ENCODE measurements at regions not wholly inside any gene's neighbourhood (a gene's known extent, or its start where the extent isn't known, plus 50 kb on each side); places are given as distances from the start of the nearest gene placed in this dataset.
"Not testable (repeated sequence)": the region's sequence is repeated elsewhere in the genome, so short reads cannot be mapped to it uniquely, and the experiment has no call there.

DNA sequence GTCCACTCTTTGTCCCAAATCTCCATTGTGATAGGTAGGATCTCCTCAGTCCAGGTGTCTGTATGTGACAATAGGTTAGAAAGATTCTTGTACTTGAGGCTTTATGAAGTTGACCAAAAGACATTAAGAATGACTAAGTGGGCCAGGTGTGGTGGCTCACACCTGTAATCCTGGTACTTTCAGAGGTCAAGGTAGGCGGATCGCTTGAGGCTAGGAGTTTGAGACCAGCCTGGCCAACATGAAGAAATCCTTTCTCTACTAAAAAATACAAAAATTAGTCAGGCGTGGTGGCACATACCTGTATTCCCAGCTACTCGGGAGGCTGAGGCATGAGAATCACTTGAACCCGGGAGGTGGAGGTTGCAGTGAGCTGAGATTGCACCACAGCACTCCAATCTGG lies 54.9 kb upstream of the PTPRK start:
- TF ChIP-seq, protein P1, sequence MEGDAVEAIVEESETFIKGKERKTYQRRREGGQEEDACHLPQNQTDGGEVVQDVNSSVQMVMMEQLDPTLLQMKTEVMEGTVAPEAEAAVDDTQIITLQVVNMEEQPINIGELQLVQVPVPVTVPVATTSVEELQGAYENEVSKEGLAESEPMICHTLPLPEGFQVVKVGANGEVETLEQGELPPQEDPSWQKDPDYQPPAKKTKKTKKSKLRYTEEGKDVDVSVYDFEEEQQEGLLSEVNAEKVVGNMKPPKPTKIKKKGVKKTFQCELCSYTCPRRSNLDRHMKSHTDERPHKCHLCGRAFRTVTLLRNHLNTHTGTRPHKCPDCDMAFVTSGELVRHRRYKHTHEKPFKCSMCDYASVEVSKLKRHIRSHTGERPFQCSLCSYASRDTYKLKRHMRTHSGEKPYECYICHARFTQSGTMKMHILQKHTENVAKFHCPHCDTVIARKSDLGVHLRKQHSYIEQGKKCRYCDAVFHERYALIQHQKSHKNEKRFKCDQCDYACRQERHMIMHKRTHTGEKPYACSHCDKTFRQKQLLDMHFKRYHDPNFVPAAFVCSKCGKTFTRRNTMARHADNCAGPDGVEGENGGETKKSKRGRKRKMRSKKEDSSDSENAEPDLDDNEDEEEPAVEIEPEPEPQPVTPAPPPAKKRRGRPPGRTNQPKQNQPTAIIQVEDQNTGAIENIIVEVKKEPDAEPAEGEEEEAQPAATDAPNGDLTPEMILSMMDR (conservative IDR thresholded peaks at IDR 0.05; ENCODE audit: low read depth, low read length), result not testable (repeated sequence)
- TF ChIP-seq, protein P2, sequence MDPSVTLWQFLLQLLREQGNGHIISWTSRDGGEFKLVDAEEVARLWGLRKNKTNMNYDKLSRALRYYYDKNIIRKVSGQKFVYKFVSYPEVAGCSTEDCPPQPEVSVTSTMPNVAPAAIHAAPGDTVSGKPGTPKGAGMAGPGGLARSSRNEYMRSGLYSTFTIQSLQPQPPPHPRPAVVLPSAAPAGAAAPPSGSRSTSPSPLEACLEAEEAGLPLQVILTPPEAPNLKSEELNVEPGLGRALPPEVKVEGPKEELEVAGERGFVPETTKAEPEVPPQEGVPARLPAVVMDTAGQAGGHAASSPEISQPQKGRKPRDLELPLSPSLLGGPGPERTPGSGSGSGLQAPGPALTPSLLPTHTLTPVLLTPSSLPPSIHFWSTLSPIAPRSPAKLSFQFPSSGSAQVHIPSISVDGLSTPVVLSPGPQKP (IDR thresholded peaks at IDR 0.05; ENCODE audit: borderline replicate concordance, low read depth, low read length), result not testable (repeated sequence)
- not testable (repeated sequence) for TF ChIP-seq NFE2L2 (IDR thresholded peaks at IDR 0.05; ENCODE audit: low read depth, low read length); RFX5 (IDR thresholded peaks at IDR 0.05; ENCODE audit: low read depth, low read length); MAZ (IDR thresholded peaks at IDR 0.05; ENCODE audit: borderline replicate concordance, low read depth, low read length); RCOR1 (IDR thresholded peaks at IDR 0.05; ENCODE audit: insufficient replicate concordance, low read length); POLR2A (IDR thresholded peaks at IDR 0.05; ENCODE audit: low read depth, low read length); BHLHE40 (IDR thresholded peaks at IDR 0.05; ENCODE audit: low read depth, low read length); MXI1 (IDR thresholded peaks at IDR 0.05; ENCODE audit: borderline replicate concordance, low read depth, low read length); RAD21 (IDR thresholded peaks at IDR 0.05; ENCODE audit: low read length); CEBPB (IDR thresholded peaks at IDR 0.05; ENCODE audit: low read depth, low read length)
